ENCODE measurements at regions not wholly inside any gene's neighbourhood (a gene's known extent, or its start where the extent isn't known, plus 50 kb on each side); places are given as distances from the start of the nearest gene placed in this dataset.
"Not testable (repeated sequence)": the region's sequence is repeated elsewhere in the genome, so short reads cannot be mapped to it uniquely, and the experiment has no call there.

DNA sequence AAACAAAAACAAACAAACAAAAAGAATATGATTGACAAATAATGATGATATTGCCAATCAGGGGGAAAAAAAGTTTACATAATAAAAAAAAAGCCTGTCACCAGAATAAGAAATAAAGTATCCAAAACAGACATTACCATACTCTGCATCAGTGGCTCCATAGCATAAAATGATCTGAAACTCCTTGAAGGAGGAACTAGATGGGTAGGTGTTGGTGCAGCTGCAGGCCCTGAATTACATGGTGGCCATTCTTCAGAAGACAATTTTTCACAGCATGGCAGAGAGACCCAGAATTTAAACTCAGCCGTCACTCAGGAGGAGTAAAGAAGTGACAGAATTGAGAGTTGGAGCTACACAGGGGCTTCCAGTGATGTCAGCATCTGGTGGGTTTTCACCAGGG lies 60.2 kb downstream of the GLUL start:
- Histone ChIP-seq H3K36me3 (no peaks in the 10 kb centered on the region), H3K27me3 (no peaks in the 10 kb centered on the region), H3K27ac (no peak overlapping the region), H3K4me1 (no peaks in the 10 kb centered on the region), H3K4me3 (no peak overlapping the region), H3K9me3 (no peaks in the 10 kb centered on the region)
- 83 to 100% methylated on average over 1 of the region's 1 CpG for WGBS, 2 donors (ENCODE audit: low coverage in 1 of 2)
- ATAC-seq = no peak
- TF ChIP-seq, protein P1, sequence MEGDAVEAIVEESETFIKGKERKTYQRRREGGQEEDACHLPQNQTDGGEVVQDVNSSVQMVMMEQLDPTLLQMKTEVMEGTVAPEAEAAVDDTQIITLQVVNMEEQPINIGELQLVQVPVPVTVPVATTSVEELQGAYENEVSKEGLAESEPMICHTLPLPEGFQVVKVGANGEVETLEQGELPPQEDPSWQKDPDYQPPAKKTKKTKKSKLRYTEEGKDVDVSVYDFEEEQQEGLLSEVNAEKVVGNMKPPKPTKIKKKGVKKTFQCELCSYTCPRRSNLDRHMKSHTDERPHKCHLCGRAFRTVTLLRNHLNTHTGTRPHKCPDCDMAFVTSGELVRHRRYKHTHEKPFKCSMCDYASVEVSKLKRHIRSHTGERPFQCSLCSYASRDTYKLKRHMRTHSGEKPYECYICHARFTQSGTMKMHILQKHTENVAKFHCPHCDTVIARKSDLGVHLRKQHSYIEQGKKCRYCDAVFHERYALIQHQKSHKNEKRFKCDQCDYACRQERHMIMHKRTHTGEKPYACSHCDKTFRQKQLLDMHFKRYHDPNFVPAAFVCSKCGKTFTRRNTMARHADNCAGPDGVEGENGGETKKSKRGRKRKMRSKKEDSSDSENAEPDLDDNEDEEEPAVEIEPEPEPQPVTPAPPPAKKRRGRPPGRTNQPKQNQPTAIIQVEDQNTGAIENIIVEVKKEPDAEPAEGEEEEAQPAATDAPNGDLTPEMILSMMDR (IDR thresholded peaks at IDR 0.05) = no peak
- TF ChIP-seq POLR2AphosphoS5 (IDR thresholded peaks at IDR 0.05) (no peak), POLR2A (IDR thresholded peaks at IDR 0.05) (no peak), EP300 (IDR thresholded peaks at IDR 0.05) (no peak)

DNA sequence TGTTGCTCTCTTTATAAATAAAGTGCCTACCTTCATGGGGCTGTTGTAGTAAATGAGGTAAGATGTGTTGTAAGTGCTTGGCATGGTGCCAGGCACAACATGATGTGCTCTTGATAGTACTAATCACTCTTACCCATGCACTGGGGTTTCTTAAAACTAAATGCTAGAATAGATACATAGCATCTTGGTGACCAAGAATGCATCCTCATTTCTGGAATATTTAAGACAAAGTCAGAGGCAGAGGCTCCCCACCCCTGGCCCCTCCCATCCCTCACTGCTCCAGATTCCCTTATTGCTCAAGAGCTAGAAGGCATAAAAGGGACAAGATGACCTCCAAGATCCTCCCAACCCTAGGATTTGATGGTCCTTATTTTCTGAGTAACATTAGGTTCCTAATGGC lies 61.3 kb downstream of the GLUL start:
- Histone ChIP-seq H3K4me3 (no peak overlapping the region), H3K36me3 (no peaks in the 10 kb centered on the region), H3K9me3 (no peaks in the 10 kb centered on the region), H3K4me1 (no peaks in the 10 kb centered on the region), H3K27ac (no peak overlapping the region), H3K27me3 (no peaks in the 10 kb centered on the region)
- no peak for TF ChIP-seq POLR2A (IDR thresholded peaks at IDR 0.05)
- TF ChIP-seq, protein P1 (IDR thresholded peaks at IDR 0.05) = no peak
- no peak for TF ChIP-seq EP300 (IDR thresholded peaks at IDR 0.05)
- no peak for TF ChIP-seq POLR2AphosphoS5 (IDR thresholded peaks at IDR 0.05)
- ATAC-seq = peak; percentile 60

DNA sequence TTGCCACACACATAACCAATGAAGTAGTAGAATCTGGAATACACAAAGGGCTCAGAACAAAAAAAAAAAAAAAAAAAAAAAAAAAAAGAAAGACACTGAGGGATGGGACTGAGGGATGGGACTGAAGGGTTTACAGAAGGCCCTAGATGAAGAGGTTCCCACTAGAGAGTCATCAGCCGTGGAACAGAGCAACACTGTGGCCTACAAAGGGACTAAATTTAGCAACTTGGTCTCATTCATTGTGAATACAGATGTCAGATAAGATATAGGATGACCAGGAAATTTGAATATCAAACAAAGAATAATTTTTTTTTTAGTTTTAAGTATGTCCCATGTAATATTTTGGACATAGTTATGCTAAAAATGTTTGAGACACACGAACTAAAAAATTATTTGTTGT lies 62.1 kb downstream of the GLUL start:
- WGBS, 2 donors (ENCODE audit: low coverage in 1 of 2) = 45 to 53% methylated on average over 2 of the region's 2 CpGs
- TF ChIP-seq, protein P1 (IDR thresholded peaks at IDR 0.05) = no peak
- TF ChIP-seq POLR2AphosphoS5 (IDR thresholded peaks at IDR 0.05) = no peak
- TF ChIP-seq POLR2A (IDR thresholded peaks at IDR 0.05) = no peak
- TF ChIP-seq EP300 (IDR thresholded peaks at IDR 0.05) = no peak
- ATAC-seq = no peak
- no peaks in the 10 kb centered on the region for H3K36me3 ChIP-seq
- no peaks in the 10 kb centered on the region for H3K27me3 ChIP-seq
- H3K27ac ChIP-seq = no peak overlapping the region
- no peaks in the 10 kb centered on the region for H3K9me3 ChIP-seq
- H3K4me3 ChIP-seq = no peak overlapping the region
- no peaks in the 10 kb centered on the region for H3K4me1 ChIP-seq

DNA sequence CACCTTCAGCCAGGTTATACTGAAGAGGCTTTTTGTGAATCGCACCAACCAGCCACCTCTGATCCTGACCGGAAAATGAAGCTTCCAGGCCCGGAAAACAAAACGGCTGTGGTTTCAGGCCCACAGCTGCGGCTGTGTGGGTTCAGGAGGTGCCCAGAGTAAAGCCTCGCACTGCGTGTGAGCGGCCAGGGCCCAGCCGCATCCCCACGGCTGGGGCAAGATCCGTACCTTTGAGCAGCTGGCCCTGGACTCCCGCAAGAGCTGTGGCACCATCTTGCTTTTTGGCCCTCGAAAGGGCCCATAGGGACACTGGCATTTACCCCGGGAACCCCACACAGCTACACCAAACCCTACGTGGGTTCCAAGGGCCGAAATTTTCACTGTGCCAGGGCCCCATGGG lies 63.0 kb downstream of the GLUL start:
- Histone ChIP-seq H3K36me3 (no peaks in the 10 kb centered on the region), H3K9me3 (no peaks in the 10 kb centered on the region), H3K27ac (no peak overlapping the region), H3K27me3 (no peaks in the 10 kb centered on the region), H3K4me1 (no peaks in the 10 kb centered on the region), H3K4me3 (no peak overlapping the region)
- TF ChIP-seq POLR2A (IDR thresholded peaks at IDR 0.05) = no peak
- no peak for TF ChIP-seq EP300 (IDR thresholded peaks at IDR 0.05)
- no peak for TF ChIP-seq POLR2AphosphoS5 (IDR thresholded peaks at IDR 0.05)
- TF ChIP-seq, protein P1 (IDR thresholded peaks at IDR 0.05) = no peak
- no peak for ATAC-seq
- WGBS, 2 donors (ENCODE audit: low coverage in 1 of 2) = 95% methylated on average over 11 of the region's 16 CpGs; no CpG with 5 or more reads in 1 of the 2 donors

DNA sequence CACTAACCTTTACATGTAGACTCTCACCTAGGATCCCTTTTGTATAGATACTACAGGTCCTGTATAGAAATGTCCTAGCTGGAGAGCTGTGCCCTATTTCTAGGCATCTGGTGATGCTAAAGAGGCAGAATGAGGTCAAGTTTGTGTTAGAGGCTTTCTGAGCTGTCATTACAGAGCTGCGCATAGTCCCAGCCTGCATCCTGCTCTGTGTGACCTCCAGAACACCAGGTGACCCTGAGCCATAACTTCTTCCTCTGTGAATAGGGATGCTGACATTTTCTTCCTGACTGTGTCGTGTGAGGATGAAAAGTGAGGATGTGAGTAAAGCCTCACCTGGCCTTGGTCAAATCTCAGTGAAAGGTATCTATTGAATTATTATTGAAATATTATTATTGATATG lies 66.3 kb downstream of the GLUL start:
- Histone ChIP-seq H3K4me1 (no peaks in the 10 kb centered on the region), H3K9me3 (no peaks in the 10 kb centered on the region), H3K4me3 (no peak overlapping the region), H3K27me3 (no peaks in the 10 kb centered on the region), H3K27ac (no peak overlapping the region), H3K36me3 (no peaks in the 10 kb centered on the region)
- 76% methylated on average over 2 of the region's 2 CpGs; no CpG with 5 or more reads in 1 of the 2 donors for WGBS, 2 donors (ENCODE audit: low coverage in 1 of 2)
- no peak for TF ChIP-seq EP300 (IDR thresholded peaks at IDR 0.05)
- ATAC-seq = no peak

DNA sequence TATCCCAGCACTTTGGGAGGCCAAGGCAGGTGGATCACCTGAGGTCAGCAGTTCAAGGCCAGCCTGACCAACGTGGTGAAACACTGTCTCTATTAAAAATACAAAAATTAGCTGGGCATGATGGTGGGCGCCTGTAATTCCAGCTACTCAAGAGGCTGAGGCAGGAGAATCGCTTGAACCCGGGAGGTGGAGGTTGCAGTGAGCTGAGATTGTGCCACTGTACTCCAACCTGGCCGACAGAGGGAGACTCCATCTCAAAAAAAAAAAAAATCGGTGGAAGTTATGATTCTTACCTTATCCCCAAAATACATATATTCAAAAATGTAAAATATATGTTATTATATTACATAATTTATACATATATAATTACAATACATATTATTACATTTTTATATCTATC lies 70.1 kb downstream of the GLUL start:
- ATAC-seq, H3K27me3 ChIP-seq, H3K9me3 ChIP-seq, H3K27ac ChIP-seq, H3K4me3 ChIP-seq, H3K36me3 ChIP-seq: not testable (repeated sequence)
- WGBS, 2 donors (ENCODE audit: low coverage in 1 of 2) = 79 to 84% methylated on average over 5 to 6 of the region's 6 CpGs
- peaks cover 0 to 12% (median 3%) of the 10 kb centered on the region in 3 donors for H3K4me1 ChIP-seq
